Progenitor cell of endocrine pancreas (in vitro differentiated cells): ENCODE measurements at regions not wholly inside any gene's neighbourhood (a gene's known extent, or its start where the extent isn't known, plus 50 kb on each side); places are given as distances from the start of the nearest gene placed in this dataset.
A peak's percentile ranks its signal among the peaks of the same experiment; 100 is the strongest.

Experiments used
- DNase-seq: peaks from one replicate; pipeline ENCODE4 v3.0.0; 2021; ENCODE audit warnings: low spot score; ENCODE audit not compliant: unreplicated experiment
- H3K27ac Mint-ChIP-seq: 2 replicates; pipeline ENCODE4 v1.8.0; 2021; ENCODE audit warnings: mild to moderate bottlenecking, moderate library complexity, mixed read lengths
- H3K27me3 Mint-ChIP-seq: 2 replicates; pipeline ENCODE4 v1.8.0; 2021; ENCODE audit warnings: mixed read lengths
- H3K36me3 Mint-ChIP-seq: 2 replicates; pipeline ENCODE4 v1.8.0; 2022; ENCODE audit warnings: mixed read lengths; ENCODE audit not compliant: insufficient read depth
- H3K4me1 Mint-ChIP-seq: 2 replicates; pipeline ENCODE4 v1.8.0; 2021; ENCODE audit warnings: low read depth, mixed read lengths
- H3K4me3 Mint-ChIP-seq: 2 replicates; pipeline ENCODE4 v1.8.0; 2021; ENCODE audit warnings: low read depth, mild to moderate bottlenecking, moderate library complexity, mixed read lengths
- H3K9me3 Mint-ChIP-seq: 2 replicates; pipeline ENCODE4 v1.8.0; 2021; ENCODE audit warnings: low read depth, mixed read lengths
- CTCF ChIP-seq: fragments of 200-600 bp; sonication (generic); IDR thresholded peaks from one replicate; pipeline ENCODE4 v1.5.0; 2021; ENCODE audit warnings: antibody characterized with exemption, mild to moderate bottlenecking; ENCODE audit not compliant: unreplicated experiment

DNA sequence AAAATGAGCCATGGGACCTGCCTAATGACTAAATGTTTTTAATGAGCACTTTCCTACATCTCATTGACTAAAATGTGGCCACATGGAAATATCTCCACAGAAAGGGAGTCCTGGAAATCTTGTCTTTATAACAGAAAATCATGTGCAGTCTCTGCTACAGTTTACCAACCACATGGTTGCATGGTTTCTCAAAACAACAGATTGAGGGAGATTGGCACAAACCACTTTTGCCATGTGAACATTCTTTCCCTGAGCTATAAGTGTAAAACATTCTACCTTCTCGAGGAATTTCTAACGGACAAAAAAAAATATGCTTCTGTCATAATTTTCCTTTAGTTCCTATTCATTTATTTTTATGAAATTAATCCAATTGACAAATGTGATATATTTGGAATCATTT, 218.9 kb upstream of the SLITRK5 start:
- no peak for DNase-seq
- Mint-ChIP-seq H3K27ac (no peak overlapping the region), H3K9me3 (no peaks in the 10 kb centered on the region), H3K4me1 (no peaks in the 10 kb centered on the region), H3K27me3 (no peaks in the 10 kb centered on the region), H3K4me3 (no peak overlapping the region), H3K36me3 (no peaks in the 10 kb centered on the region)
- TF ChIP-seq CTCF = no peak

GRCh38 chr13:87453244-87453643, 217.9 kb upstream of the SLITRK5 start:
- no peak for DNase-seq
- no peaks in the 10 kb centered on the region for H3K27me3 Mint-ChIP-seq
- no peaks in the 10 kb centered on the region for H3K4me1 Mint-ChIP-seq
- H3K27ac Mint-ChIP-seq = no peak overlapping the region
- H3K9me3 Mint-ChIP-seq = no peaks in the 10 kb centered on the region
- TF ChIP-seq CTCF = no peak
- no peaks in the 10 kb centered on the region for H3K36me3 Mint-ChIP-seq
- H3K4me3 Mint-ChIP-seq = no peak overlapping the region

- Mint-ChIP-seq H3K27me3 (no peaks in the 10 kb centered on the region), H3K36me3 (no peaks in the 10 kb centered on the region), H3K4me3 (no peak overlapping the region), H3K27ac (no peak overlapping the region), H3K4me1 (no peaks in the 10 kb centered on the region), H3K9me3 (no peaks in the 10 kb centered on the region)
- no peak for TF ChIP-seq CTCF
- no peak for DNase-seq
Observed at GRCh38 chr13:87459419-87459818, 211.8 kb upstream of the SLITRK5 start.

- no peaks in the 10 kb centered on the region for H3K36me3 Mint-ChIP-seq
- no peak overlapping the region for H3K4me3 Mint-ChIP-seq
- no peaks in the 10 kb centered on the region for H3K4me1 Mint-ChIP-seq
- H3K27ac Mint-ChIP-seq = no peak overlapping the region
- TF ChIP-seq CTCF = no peak
- no peaks in the 10 kb centered on the region for H3K27me3 Mint-ChIP-seq
- no peak for DNase-seq
- no peaks in the 10 kb centered on the region for H3K9me3 Mint-ChIP-seq
Observed at GRCh38 chr13:87497426-87497825, 173.7 kb upstream of the SLITRK5 start.

DNA sequence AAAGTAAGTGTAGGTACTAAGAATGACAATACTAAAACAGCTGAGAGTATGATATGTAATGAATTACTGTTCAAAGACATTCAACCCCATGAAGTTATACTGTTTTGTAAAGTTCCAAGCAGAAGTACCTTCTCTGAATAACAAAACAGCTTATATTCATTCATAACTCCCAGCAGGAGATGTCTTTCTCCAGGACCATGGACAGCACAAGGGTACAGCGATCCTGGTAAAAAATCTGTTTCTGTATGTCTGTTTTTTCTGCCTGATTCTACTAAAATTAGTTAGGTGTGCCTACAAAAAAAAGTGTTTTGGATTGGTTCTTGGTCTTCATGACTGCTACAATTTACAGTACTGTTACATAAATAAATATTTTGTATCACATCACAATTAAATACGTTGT, 172.5 kb upstream of the SLITRK5 start:
- no peak overlapping the region for H3K4me3 Mint-ChIP-seq
- H3K36me3 Mint-ChIP-seq = no peaks in the 10 kb centered on the region
- no peak overlapping the region for H3K27ac Mint-ChIP-seq
- H3K27me3 Mint-ChIP-seq = no peaks in the 10 kb centered on the region
- TF ChIP-seq CTCF = no peak
- peaks cover 8% of the 10 kb centered on the region for H3K4me1 Mint-ChIP-seq
- peak; percentile 22 for DNase-seq
- H3K9me3 Mint-ChIP-seq = no peaks in the 10 kb centered on the region

GRCh38 chr13:87524775-87525174, 146.4 kb upstream of the SLITRK5 start:
- DNase-seq = no peak
- H3K4me1 Mint-ChIP-seq = no peaks in the 10 kb centered on the region
- no peaks in the 10 kb centered on the region for H3K36me3 Mint-ChIP-seq
- H3K27me3 Mint-ChIP-seq = no peaks in the 10 kb centered on the region
- no peak for TF ChIP-seq CTCF
- H3K9me3 Mint-ChIP-seq = no peaks in the 10 kb centered on the region
- no peak overlapping the region for H3K4me3 Mint-ChIP-seq
- no peak overlapping the region for H3K27ac Mint-ChIP-seq
